Amygdala (tissue), 56 donors: ENCODE measurements at regions not wholly inside any gene's neighbourhood (a gene's known extent, or its start where the extent isn't known, plus 50 kb on each side); places are given as distances from the start of the nearest gene placed in this dataset.
"Not testable (repeated sequence)": the region's sequence is repeated elsewhere in the genome, so short reads cannot be mapped to it uniquely, and the experiment has no call there.

Source experiments
- DNase-seq, 56 donors: peaks; one replicate each; lab custom pipeline; 2025; lab: John Stamatoyannopoulos, UW

DNA sequence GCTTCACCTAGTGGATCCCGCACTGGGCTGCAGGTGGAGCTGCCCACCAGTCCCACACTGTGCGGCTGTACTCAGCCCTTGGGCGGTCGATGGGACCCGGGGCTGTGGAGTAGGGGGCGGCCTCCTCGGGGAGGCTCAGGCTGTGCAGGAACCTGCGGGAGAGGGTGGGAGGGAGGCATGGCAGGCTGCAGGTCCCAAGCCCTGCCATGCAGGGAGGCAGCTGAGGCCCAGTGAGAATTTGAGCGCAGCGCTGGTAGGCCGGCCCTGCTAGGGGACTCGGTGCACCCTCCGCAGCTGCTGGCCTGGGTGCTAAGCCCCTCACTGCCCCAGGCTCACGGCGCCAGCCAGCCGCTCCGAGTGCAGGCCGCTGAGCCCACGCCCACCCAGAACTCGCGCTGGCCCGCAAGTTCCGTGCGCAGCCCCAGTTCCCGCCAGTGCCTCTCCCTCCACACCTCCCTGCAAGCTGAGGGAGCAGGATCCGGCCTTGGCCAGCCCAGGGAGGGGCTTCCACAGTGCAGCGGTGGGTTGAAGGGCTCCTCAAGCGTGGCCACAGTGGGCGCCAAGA is 1407.6 kb downstream of the EPHA7 start:
- DNase-seq = no peak

DNA sequence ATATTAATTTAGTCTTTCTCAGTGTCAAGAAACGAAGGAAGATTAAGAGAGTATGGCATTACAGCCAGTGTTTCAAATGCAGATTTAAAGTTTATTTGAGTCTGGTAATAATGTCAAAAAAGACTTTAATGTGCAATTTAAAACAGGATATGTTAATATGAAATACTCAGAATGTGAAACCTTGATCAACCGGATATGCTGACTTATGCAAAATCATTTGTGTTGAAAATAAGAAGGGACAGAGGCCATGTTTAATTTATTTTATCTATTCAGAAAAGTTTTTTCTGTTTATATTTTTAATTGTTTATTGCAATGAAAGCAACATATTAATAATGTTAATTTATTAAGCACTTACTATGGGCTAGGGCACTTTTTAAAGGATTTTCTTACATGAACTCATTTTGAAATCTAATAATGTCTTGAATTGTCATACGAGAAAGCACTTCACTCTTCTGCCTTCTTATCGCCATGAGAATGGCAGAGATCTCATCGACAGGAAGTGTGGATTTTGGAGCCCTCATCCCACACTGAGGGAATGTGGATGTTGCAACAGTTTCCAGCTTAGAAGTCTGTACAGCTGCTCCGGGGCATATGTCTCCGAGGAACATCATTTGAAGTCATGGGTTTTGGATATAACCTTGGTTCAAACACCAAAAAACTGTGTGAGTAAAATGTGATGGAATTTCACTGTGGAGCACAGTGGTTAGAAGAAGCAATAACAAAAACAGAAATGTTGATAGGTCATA is 1410.4 kb downstream of the EPHA7 start:
- DNase-seq = no peak

DNA sequence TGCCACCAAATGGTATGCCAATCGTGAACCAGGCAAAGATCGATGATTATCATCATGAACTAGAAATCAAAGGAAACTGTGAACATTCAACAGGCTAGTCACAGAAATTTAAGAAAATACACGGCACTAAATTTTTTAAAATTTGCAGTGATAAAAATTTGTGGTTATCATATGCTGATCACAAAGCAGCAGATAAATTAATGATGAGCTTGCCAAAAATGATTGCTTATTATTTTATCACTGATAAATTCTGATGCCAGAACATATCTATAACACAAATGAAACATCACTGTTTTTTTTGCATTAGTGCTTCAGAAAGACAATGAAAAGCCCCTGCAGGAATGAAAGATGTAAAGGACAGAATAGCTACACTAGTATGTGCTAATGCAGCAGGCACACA is 1413.2 kb upstream of the MAP3K7 start:
- DNase-seq = no peak

- DNase-seq = no peak
These were observed 1407.9 kb upstream of the MAP3K7 start for GRCh38 chr6:91994787-91995186.

- no peak for DNase-seq
These were observed 1395.7 kb upstream of the MAP3K7 start for GRCh38 chr6:91982559-91982958.

GRCh38 chr6:91976797-91977196 is 1389.9 kb upstream of the MAP3K7 start:
- no peak for DNase-seq

DNA sequence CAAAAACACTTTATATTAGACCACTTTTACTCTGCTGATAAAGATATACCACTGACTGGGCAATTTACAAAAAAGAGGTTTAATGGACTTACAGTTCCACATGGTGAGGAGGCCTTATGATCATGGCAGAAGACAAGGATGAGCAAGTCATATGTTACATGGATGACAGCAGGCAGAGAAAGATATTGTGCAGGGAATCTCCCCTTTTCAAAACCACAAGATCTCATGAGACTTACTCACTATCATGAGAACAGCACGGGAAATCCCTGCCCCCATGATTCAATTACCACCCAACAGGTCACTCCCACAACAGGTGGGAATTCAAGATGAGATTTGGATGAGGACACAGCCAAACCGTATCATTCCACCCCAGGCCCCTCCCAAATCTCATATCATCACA is 1383.8 kb upstream of the MAP3K7 start:
- DNase-seq = no peak

DNA sequence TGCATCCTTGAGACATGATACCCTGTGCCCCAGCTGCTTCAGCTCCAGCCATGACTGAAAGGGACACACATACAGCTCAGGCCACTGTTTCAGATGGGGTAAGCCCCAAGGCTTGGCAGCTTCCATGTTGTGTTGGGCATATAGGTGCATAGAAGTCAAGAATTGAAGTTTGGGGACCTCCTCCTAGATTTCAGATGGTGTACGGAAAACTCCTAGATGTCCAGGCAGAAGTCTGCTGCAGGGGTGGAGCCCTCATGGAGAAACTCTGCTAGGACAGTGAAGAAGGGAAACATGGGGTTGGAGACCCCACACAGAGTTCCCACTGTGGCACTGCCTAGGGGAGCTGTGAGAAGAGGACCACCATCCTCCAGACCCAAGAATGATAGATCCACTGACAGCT is 1379.0 kb upstream of the MAP3K7 start:
- DNase-seq = no peak

DNA sequence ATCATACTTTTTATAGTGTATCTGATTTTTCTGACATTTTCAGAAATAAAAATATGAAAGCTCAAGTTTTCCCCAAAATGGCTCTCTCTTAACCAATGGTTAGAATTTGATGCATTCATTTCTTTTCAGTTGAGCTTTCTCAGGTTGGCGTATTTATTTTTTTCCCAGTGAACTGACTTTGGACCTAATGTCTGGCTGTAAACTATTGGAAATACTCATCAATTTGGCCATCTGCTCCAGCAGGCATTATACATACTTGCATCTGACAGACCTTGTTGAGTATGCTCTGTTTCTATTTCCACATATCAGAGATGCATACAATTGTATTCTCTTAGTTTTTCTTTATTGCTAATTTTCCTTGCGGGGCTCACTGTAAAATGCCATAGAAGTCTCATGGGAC is 1374.8 kb upstream of the MAP3K7 start:
- no peak for DNase-seq

GRCh38 chr6:91961236-91961635 is 1374.4 kb upstream of the MAP3K7 start:
- DNase-seq = no peak

DNA sequence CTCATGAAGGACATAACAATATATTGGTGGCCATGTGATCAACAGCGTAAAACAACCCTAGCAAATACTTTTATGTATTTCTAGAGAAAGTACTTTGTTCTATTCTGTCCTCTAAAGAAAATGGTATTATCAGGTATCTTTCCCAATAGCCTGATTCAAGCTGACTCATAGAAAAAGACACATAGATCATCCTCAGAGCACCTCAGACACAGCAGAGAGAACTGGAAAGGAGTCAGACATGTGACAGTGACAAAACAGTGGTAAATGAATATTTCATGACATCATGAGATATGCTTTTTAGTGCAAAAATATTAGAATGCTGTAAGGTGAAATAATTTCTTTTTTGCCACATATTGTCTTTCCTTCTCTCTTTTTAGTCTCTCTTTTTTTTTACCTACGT is 1355.0 kb upstream of the MAP3K7 start:
- DNase-seq = no peak

- no peak for DNase-seq
These were observed 1353.9 kb upstream of the MAP3K7 start for GRCh38 chr6:91940801-91941200.

GRCh38 chr6:91926827-91927226 is 1340.0 kb upstream of the MAP3K7 start:
- no peak for DNase-seq

- no peak for DNase-seq
These were observed 1339.5 kb upstream of the MAP3K7 start for GRCh38 chr6:91926361-91926760.

GRCh38 chr6:91911945-91912344 is 1325.1 kb upstream of the MAP3K7 start:
- no peak for DNase-seq

DNA sequence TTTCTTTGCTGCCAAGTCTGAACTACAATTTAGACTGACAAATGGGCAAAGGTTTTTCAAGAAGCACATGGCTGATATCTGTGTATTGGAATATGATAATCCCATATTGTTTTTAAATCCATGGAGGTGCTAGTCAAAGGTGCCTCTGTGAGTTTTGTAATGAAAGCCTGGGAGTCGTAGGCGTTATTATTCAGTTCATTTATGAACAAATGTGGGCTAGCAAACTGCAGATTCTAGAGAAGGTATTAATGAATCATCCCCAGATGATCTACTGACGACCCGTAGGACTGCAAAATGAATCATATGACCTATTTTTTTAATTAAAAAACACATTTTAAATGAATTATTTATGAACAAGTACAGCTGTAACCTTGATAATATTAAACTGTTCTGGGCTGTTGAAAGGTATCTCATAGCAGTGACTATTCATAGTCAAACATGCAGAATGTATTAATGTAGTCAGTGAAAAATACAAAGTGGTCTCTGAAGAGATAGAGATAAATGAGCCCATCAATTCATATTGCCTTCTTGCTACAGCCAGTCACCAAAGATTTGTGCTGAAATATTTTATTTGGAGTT is 1317.8 kb upstream of the MAP3K7 start:
- DNase-seq = no peak

DNA sequence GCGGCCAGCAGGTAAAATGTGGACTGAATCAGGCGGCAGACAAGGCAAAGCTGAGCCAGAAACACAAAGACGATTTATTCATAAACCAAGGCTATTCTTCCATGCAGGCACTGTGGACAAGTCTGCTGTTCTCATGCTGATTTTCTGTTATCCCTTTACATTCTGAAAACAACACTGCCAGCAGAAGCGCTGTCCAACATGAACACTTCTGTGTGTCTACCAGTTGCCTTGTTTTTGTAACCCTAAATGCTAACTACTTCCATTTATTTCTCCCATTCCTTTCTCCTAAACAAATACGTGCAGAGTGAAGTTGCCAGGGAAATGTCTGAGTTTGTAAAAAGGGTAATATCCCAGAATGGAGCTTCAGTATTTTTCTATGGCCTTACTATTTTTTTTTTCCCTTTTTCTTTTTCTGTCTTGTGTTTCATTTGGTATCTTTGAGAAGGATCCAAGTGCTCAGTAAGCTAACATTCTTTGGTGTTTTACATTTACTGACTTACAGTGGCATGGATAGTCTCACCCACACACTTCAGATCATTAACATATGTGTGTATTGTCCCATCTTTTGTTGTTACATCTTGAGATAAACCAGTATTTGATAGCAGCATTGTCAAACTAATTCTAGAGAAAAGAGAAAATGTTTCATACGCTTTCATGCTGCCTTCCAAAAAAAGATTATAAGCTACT is 1308.9 kb upstream of the MAP3K7 start:
- no peak for DNase-seq

DNA sequence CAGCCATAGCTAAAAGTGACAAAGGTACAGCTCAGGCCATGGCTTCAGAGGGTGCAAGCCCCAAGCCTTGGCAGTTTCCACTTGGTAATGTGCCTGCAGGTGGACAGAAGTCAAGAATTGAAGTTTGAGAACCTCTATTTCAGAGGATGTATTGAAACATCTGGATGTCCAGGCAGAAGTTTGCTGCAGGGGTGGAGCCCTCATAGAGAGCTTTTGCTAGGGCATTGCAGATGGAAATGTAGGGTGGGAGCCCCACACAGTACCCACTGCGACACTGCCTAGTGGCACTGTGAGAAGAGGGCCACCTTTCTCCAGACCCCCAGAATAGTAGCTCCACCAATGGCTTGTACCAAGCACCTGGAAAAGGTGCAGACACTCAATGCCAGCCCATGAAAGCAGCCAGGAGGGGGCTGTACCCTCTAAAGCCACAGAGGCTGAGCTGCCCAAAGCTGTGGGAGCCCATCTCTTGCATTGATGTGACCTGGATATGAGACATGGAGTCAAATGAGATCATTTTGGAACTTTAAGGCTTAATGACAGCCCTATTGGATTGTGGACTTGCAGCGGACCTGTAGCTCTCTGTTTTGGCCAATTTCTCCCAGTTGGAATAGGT is 1299.4 kb upstream of the MAP3K7 start:
- DNase-seq = no peak

- not testable (repeated sequence) for DNase-seq
These were observed 1294.9 kb upstream of the MAP3K7 start for GRCh38 chr6:91881791-91882190.

GRCh38 chr6:91879386-91879995 is 1292.6 kb upstream of the MAP3K7 start:
- DNase-seq = no peak

DNA sequence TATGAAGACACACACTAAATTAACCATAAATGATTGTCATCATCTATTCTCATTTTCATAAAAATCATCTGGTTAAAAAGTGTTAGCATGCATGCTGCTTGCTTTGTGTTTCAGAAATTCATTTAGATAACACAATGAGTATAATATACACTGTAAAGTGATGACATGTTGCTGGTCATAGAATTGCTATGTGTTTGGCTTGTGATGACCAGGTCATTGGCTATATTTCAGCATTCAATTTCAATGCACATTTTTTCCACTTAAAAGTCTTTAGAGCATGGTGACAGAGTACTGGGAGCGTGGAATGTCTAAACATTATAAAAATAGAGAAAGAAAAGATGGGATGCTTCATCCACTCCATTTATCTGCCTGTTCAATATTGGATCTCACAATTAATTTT is 1291.1 kb upstream of the MAP3K7 start:
- DNase-seq = no peak
